Suprapubic skin (tissue), 4 donors: ENCODE measurements at regions not wholly inside any gene's neighbourhood (a gene's known extent, or its start where the extent isn't known, plus 50 kb on each side); places are given as distances from the start of the nearest gene placed in this dataset.

Source experiments
- EP300 ChIP-seq: sonication (generic); formaldehyde crosslinking; IDR thresholded peaks from one replicate; pipeline ENCODE4 v1.6.1; 2017; ENCODE audit warnings: antibody characterized with exemption
- POLR2A ChIP-seq, 2 donors: fragments of 450-650 bp; IDR thresholded peaks; one replicate each; pipeline ENCODE4 v1.6.1; 2017; ENCODE audit warnings: antibody characterized with exemption in 2 of 2, mild to moderate bottlenecking in 2 of 2, moderate library complexity in 2 of 2
- POLR2AphosphoS5 ChIP-seq, 3 donors: sonication (generic); formaldehyde crosslinking; IDR thresholded peaks; one replicate each; pipeline ENCODE4 v1.6.1; 2017; ENCODE audit warnings: antibody characterized with exemption in 3 of 3
- TF ChIP-seq, protein P1 (sequence below), 2 donors: fragments of 200-600 bp in 1 of 2; fragments of 450-650 bp in 1 of 2; sonication (generic) in 1 of 2; IDR thresholded peaks; one replicate each; pipeline ENCODE4 v1.5.1; 2016 to 2019; ENCODE audit warnings: antibody characterized with exemption in 2 of 2, mild to moderate bottlenecking in 1 of 2, moderate library complexity in 1 of 2

DNA sequence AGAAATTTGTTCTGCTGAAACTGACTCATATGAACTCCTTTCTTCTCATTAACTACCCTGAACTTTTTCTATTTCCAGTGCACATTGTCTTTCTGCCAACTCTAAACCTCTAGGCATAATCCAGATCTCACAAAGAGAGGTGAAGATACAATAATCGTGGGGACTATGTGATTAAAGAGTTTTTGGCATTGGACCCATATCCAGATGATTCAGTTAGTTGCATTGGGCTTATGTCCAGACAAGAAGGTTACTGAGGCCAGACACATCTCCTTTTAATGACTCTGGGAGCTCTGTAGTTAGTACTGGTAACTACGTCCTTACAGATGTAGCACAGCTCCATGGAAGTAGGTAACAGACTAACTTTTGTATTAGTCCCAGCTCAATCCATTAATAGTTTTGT lies 273.0 kb downstream of the CASP12 start:
- TF ChIP-seq POLR2AphosphoS5 (IDR thresholded peaks at IDR 0.05) = no peak
- TF ChIP-seq, protein P1, sequence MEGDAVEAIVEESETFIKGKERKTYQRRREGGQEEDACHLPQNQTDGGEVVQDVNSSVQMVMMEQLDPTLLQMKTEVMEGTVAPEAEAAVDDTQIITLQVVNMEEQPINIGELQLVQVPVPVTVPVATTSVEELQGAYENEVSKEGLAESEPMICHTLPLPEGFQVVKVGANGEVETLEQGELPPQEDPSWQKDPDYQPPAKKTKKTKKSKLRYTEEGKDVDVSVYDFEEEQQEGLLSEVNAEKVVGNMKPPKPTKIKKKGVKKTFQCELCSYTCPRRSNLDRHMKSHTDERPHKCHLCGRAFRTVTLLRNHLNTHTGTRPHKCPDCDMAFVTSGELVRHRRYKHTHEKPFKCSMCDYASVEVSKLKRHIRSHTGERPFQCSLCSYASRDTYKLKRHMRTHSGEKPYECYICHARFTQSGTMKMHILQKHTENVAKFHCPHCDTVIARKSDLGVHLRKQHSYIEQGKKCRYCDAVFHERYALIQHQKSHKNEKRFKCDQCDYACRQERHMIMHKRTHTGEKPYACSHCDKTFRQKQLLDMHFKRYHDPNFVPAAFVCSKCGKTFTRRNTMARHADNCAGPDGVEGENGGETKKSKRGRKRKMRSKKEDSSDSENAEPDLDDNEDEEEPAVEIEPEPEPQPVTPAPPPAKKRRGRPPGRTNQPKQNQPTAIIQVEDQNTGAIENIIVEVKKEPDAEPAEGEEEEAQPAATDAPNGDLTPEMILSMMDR (IDR thresholded peaks at IDR 0.05) = no peak
- TF ChIP-seq POLR2A (IDR thresholded peaks at IDR 0.05) = no peak
- TF ChIP-seq EP300 = no peak
